ENCODE measurements at regions not wholly inside any gene's neighbourhood (a gene's known extent, or its start where the extent isn't known, plus 50 kb on each side); places are given as distances from the start of the nearest gene placed in this dataset.

DNA sequence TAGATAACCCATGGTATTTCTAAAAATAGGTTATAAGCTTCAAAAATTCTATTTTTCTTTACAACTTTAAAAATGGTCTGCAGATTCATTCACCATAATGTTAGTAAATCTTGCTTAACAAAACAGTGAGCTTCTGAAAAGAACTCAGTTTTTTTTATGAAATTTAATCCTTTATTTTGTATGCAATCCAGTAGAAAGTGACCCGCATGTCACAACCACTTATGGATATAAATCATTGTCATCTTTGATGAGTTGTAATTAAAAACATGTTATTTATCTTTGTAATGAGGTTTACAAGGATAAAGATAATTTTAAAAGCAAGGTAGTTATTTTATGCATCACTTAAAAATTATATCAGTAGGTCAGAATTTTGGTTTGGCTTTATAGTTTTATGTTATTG is 173.5 kb upstream of the SEMA3A start:
- TF ChIP-seq, protein P1, sequence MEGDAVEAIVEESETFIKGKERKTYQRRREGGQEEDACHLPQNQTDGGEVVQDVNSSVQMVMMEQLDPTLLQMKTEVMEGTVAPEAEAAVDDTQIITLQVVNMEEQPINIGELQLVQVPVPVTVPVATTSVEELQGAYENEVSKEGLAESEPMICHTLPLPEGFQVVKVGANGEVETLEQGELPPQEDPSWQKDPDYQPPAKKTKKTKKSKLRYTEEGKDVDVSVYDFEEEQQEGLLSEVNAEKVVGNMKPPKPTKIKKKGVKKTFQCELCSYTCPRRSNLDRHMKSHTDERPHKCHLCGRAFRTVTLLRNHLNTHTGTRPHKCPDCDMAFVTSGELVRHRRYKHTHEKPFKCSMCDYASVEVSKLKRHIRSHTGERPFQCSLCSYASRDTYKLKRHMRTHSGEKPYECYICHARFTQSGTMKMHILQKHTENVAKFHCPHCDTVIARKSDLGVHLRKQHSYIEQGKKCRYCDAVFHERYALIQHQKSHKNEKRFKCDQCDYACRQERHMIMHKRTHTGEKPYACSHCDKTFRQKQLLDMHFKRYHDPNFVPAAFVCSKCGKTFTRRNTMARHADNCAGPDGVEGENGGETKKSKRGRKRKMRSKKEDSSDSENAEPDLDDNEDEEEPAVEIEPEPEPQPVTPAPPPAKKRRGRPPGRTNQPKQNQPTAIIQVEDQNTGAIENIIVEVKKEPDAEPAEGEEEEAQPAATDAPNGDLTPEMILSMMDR (IDR thresholded peaks at IDR 0.05) = no peak
- TF ChIP-seq POLR2A (IDR thresholded peaks at IDR 0.05) = no peak
